A549 (cell line): ENCODE measurements at regions not wholly inside any gene's neighbourhood (a gene's known extent, or its start where the extent isn't known, plus 50 kb on each side); places are given as distances from the start of the nearest gene placed in this dataset.

ENCODE experiments used
- CEBPB ChIP-seq, 2 experiments: fragments of >200 bp in 1 of 2; sonication (Bioruptor Twin) in 1 of 2; formaldehyde crosslinking in 1 of 2; IDR thresholded peaks; 2 replicates each; pipeline ENCODE4 v1.6.1; 2012 to 2016
- CTCF ChIP-seq: fragments of >200 bp; sonication (Bioruptor Twin); formaldehyde crosslinking; IDR thresholded peaks from 3 replicates; pipeline ENCODE4 v1.5.1; 2016
- EHMT2 ChIP-seq: fragments of 200-600 bp; sonication (generic); IDR thresholded peaks from 2 replicates; pipeline ENCODE4 v1.6.1; 2016; ENCODE audit warnings: antibody characterized with exemption, low read depth, mild to moderate bottlenecking, moderate library complexity
- POLR2A ChIP-seq: IDR thresholded peaks from 2 replicates; pipeline ENCODE4 v1.6.1; 2012; ENCODE audit warnings: mild to moderate bottlenecking, low read length
- RAD21 ChIP-seq, 2 experiments: fragments of >200 bp in 1 of 2; sonication (Bioruptor Twin) in 1 of 2; formaldehyde crosslinking in 1 of 2; IDR thresholded peaks in 1 of 2; conservative IDR thresholded peaks in 1 of 2; 2 replicates in 1 of 2; 3 replicates in 1 of 2; pipeline ENCODE4 v1.6.1; 2012 to 2018; ENCODE audit warnings: inconsistent platforms in 1 of 2
- RCOR1 ChIP-seq: fragments of 150-350 bp; IDR thresholded peaks from 2 replicates; pipeline ENCODE4 v1.6.1; 2014; ENCODE audit warnings: antibody characterized with exemption, low read length, low read depth
- RFX5 ChIP-seq: fragments of 450-650 bp; IDR thresholded peaks from 2 replicates; pipeline ENCODE4 v1.7.1; 2014; ENCODE audit warnings: antibody characterized with exemption, mild to moderate bottlenecking, moderate library complexity
- RNF2 ChIP-seq: fragments of 200-600 bp; sonication (generic); IDR thresholded peaks from 2 replicates; pipeline ENCODE4 v1.6.1; 2016; ENCODE audit warnings: low read depth, mild to moderate bottlenecking, antibody characterized with exemption, moderate library complexity, borderline replicate concordance
- SMC3 ChIP-seq: fragments of >200 bp; sonication (Bioruptor Twin); formaldehyde crosslinking; IDR thresholded peaks from 3 replicates; pipeline ENCODE4 v1.6.1; 2018; ENCODE audit warnings: inconsistent platforms
- ZFP36 ChIP-seq: fragments of 450-650 bp; IDR thresholded peaks from 2 replicates; pipeline ENCODE4 v1.6.1; 2014; ENCODE audit warnings: borderline replicate concordance; ENCODE audit not compliant: partially characterized antibody
- TF ChIP-seq, protein P1 (sequence below): fragments of 200-600 bp; sonication (generic); IDR thresholded peaks from 2 replicates; pipeline ENCODE4 v1.6.1; 2016; ENCODE audit warnings: antibody characterized with exemption, mild to moderate bottlenecking, moderate library complexity

GRCh38 chr5:30747412-30747811 is 446.1 kb upstream of the CDH6 start:
- TF ChIP-seq POLR2A (no peak), CTCF (no peak), RFX5 (no peak), RCOR1 (no peak), CEBPB (IDR thresholded peaks at IDR 0.05) (no peak), SMC3 (no peak), RNF2 (no peak), RAD21 (conservative IDR thresholded peaks at IDR 0.05 in 1 of 2, IDR thresholded peaks at IDR 0.05 in 1 of 2) (no peak), ZFP36 (no peak), EHMT2 (no peak)
- TF ChIP-seq, protein P1, sequence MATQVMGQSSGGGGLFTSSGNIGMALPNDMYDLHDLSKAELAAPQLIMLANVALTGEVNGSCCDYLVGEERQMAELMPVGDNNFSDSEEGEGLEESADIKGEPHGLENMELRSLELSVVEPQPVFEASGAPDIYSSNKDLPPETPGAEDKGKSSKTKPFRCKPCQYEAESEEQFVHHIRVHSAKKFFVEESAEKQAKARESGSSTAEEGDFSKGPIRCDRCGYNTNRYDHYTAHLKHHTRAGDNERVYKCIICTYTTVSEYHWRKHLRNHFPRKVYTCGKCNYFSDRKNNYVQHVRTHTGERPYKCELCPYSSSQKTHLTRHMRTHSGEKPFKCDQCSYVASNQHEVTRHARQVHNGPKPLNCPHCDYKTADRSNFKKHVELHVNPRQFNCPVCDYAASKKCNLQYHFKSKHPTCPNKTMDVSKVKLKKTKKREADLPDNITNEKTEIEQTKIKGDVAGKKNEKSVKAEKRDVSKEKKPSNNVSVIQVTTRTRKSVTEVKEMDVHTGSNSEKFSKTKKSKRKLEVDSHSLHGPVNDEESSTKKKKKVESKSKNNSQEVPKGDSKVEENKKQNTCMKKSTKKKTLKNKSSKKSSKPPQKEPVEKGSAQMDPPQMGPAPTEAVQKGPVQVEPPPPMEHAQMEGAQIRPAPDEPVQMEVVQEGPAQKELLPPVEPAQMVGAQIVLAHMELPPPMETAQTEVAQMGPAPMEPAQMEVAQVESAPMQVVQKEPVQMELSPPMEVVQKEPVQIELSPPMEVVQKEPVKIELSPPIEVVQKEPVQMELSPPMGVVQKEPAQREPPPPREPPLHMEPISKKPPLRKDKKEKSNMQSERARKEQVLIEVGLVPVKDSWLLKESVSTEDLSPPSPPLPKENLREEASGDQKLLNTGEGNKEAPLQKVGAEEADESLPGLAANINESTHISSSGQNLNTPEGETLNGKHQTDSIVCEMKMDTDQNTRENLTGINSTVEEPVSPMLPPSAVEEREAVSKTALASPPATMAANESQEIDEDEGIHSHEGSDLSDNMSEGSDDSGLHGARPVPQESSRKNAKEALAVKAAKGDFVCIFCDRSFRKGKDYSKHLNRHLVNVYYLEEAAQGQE: no peak
